HepG2 (cell line): ENCODE measurements at regions not wholly inside any gene's neighbourhood (a gene's known extent, or its start where the extent isn't known, plus 50 kb on each side); places are given as distances from the start of the nearest gene placed in this dataset.

Experiments
- CTCF ChIP-seq: sonication (generic); formaldehyde crosslinking; IDR thresholded peaks from 2 replicates; pipeline ENCODE4 v1.5.0; 2020; ENCODE audit warnings: mild to moderate bottlenecking, missing genetic modification reagents, moderate library complexity
- ZKSCAN8 ChIP-seq: IDR thresholded peaks from 2 replicates; pipeline ENCODE4 v1.6.1; 2016; ENCODE audit warnings: borderline replicate concordance, missing genetic modification reagents, missing compliant biosample characterization

- TF ChIP-seq CTCF (peak; percentile 77), ZKSCAN8 (CRISPR knock-in tag) (no peak)
Observed at GRCh38 chr10:78165617-78166016, 132.0 kb downstream of the RPS24 start.
